SK-N-SH (cell line): ENCODE measurements at regions not wholly inside any gene's neighbourhood (a gene's known extent, or its start where the extent isn't known, plus 50 kb on each side); places are given as distances from the start of the nearest gene placed in this dataset.

Experiments used
- CHD2 ChIP-seq: fragments of 150-350 bp; IDR thresholded peaks from 2 replicates; pipeline ENCODE4 v1.6.1; 2018; ENCODE audit warnings: low read length; ENCODE audit not compliant: partially characterized antibody
- ELF1 ChIP-seq: IDR thresholded peaks from 2 replicates; pipeline ENCODE4 v1.4.0; 2012
- EZH2phosphoT487 ChIP-seq: fragments of 200-600 bp; sonication (generic); IDR thresholded peaks from 2 replicates; pipeline ENCODE4 v1.6.1; 2017; ENCODE audit warnings: low read depth, mixed run types, mild to moderate bottlenecking, antibody characterized with exemption, moderate library complexity, borderline replicate concordance
- NFIC ChIP-seq: IDR thresholded peaks from 2 replicates; pipeline ENCODE4 v1.4.0; 2012; ENCODE audit warnings: borderline replicate concordance
- RAD21 ChIP-seq: IDR thresholded peaks from 2 replicates; pipeline ENCODE4 v1.6.1; 2012; ENCODE audit warnings: mild to moderate bottlenecking, low read length
- RCOR1 ChIP-seq: fragments of 150-350 bp; IDR thresholded peaks from 2 replicates; pipeline ENCODE4 v1.6.1; 2017; ENCODE audit warnings: antibody characterized with exemption, low read length
- SMC3 ChIP-seq: IDR thresholded peaks from 2 replicates; pipeline ENCODE4 v1.6.1; 2012; ENCODE audit warnings: low read depth, low read length, improper control_type of control experiment
- TAF1 ChIP-seq: IDR thresholded peaks from 2 replicates; pipeline ENCODE4 v1.6.1; 2012; ENCODE audit warnings: low read depth, mild to moderate bottlenecking, low read length, moderate library complexity, borderline replicate concordance
- TEAD4 ChIP-seq: IDR thresholded peaks from 2 replicates; pipeline ENCODE4 v1.4.0; 2012; ENCODE audit warnings: mild to moderate bottlenecking, borderline replicate concordance; ENCODE audit not compliant: insufficient read depth
- TF ChIP-seq, protein P1 (sequence below): IDR thresholded peaks from 2 replicates; pipeline ENCODE4 v1.4.0; 2012; ENCODE audit warnings: low read depth, borderline replicate concordance
- TF ChIP-seq, protein P2 (sequence below): fragments of 200-600 bp; sonication (generic); IDR thresholded peaks from 2 replicates; pipeline ENCODE4 v1.6.1; 2017; ENCODE audit warnings: antibody characterized with exemption, mild to moderate bottlenecking, moderate library complexity
- TF ChIP-seq, protein P3 (sequence below): IDR thresholded peaks from 2 replicates; pipeline ENCODE4 v1.6.1; 2012; ENCODE audit warnings: mild to moderate bottlenecking, low read depth, low read length, moderate library complexity
- TF ChIP-seq, protein P4 (sequence below): IDR thresholded peaks from 2 replicates; pipeline ENCODE4 v1.4.0; 2012; ENCODE audit warnings: low read depth

DNA sequence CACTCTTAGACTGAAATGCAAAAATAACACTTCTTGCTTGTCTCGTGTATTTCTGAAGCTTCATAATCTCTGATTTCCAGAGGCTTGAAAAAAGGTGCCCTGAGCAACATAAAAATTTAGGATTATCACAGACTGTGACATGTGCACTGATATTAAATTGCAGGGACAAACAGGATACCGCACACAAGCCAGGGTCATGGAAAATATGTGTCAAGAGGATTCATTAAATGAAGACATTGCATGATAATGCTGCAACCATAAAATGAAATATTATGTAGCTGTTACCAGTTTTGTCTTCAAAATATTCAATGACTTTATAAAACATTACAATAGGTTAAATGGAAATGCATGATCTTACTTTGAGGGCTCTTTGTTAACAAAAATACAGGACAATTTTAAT is 328.0 kb downstream of the KCTD8 start:
- no peak for TF ChIP-seq ELF1
- TF ChIP-seq, protein P1, sequence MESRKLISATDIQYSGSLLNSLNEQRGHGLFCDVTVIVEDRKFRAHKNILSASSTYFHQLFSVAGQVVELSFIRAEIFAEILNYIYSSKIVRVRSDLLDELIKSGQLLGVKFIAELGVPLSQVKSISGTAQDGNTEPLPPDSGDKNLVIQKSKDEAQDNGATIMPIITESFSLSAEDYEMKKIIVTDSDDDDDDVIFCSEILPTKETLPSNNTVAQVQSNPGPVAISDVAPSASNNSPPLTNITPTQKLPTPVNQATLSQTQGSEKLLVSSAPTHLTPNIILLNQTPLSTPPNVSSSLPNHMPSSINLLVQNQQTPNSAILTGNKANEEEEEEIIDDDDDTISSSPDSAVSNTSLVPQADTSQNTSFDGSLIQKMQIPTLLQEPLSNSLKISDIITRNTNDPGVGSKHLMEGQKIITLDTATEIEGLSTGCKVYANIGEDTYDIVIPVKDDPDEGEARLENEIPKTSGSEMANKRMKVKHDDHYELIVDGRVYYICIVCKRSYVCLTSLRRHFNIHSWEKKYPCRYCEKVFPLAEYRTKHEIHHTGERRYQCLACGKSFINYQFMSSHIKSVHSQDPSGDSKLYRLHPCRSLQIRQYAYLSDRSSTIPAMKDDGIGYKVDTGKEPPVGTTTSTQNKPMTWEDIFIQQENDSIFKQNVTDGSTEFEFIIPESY = no peak
- no peak for TF ChIP-seq RCOR1
- TF ChIP-seq NFIC = no peak
- TF ChIP-seq, protein P2, sequence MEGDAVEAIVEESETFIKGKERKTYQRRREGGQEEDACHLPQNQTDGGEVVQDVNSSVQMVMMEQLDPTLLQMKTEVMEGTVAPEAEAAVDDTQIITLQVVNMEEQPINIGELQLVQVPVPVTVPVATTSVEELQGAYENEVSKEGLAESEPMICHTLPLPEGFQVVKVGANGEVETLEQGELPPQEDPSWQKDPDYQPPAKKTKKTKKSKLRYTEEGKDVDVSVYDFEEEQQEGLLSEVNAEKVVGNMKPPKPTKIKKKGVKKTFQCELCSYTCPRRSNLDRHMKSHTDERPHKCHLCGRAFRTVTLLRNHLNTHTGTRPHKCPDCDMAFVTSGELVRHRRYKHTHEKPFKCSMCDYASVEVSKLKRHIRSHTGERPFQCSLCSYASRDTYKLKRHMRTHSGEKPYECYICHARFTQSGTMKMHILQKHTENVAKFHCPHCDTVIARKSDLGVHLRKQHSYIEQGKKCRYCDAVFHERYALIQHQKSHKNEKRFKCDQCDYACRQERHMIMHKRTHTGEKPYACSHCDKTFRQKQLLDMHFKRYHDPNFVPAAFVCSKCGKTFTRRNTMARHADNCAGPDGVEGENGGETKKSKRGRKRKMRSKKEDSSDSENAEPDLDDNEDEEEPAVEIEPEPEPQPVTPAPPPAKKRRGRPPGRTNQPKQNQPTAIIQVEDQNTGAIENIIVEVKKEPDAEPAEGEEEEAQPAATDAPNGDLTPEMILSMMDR = no peak
- TF ChIP-seq TAF1 = no peak
- no peak for TF ChIP-seq CHD2
- TF ChIP-seq, protein P3, sequence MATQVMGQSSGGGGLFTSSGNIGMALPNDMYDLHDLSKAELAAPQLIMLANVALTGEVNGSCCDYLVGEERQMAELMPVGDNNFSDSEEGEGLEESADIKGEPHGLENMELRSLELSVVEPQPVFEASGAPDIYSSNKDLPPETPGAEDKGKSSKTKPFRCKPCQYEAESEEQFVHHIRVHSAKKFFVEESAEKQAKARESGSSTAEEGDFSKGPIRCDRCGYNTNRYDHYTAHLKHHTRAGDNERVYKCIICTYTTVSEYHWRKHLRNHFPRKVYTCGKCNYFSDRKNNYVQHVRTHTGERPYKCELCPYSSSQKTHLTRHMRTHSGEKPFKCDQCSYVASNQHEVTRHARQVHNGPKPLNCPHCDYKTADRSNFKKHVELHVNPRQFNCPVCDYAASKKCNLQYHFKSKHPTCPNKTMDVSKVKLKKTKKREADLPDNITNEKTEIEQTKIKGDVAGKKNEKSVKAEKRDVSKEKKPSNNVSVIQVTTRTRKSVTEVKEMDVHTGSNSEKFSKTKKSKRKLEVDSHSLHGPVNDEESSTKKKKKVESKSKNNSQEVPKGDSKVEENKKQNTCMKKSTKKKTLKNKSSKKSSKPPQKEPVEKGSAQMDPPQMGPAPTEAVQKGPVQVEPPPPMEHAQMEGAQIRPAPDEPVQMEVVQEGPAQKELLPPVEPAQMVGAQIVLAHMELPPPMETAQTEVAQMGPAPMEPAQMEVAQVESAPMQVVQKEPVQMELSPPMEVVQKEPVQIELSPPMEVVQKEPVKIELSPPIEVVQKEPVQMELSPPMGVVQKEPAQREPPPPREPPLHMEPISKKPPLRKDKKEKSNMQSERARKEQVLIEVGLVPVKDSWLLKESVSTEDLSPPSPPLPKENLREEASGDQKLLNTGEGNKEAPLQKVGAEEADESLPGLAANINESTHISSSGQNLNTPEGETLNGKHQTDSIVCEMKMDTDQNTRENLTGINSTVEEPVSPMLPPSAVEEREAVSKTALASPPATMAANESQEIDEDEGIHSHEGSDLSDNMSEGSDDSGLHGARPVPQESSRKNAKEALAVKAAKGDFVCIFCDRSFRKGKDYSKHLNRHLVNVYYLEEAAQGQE = no peak
- no peak for TF ChIP-seq RAD21
- TF ChIP-seq TEAD4 = no peak
- no peak for TF ChIP-seq EZH2phosphoT487
- no peak for TF ChIP-seq SMC3
- TF ChIP-seq, protein P4, sequence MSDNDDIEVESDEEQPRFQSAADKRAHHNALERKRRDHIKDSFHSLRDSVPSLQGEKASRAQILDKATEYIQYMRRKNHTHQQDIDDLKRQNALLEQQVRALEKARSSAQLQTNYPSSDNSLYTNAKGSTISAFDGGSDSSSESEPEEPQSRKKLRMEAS = no peak
